ENCODE measurements at regions not wholly inside any gene's neighbourhood (a gene's known extent, or its start where the extent isn't known, plus 50 kb on each side); places are given as distances from the start of the nearest gene placed in this dataset.

GRCh38 chr4:17081179-17081578 lies 182.7 kb upstream of the LDB2 start:
- Mint-ChIP-seq H3K4me1 (no peaks in the 10 kb centered on the region), H3K4me3 (no peak overlapping the region), H3K27me3 (peaks cover 8% of the 10 kb centered on the region), H3K9me3 (no peaks in the 10 kb centered on the region), H3K27ac (no peak overlapping the region)
- ATAC-seq, result no peak
- DNase-seq, result no peak

GRCh38 chr4:17077105-17077504 lies 178.7 kb upstream of the LDB2 start:
- DNase-seq (no peak), ATAC-seq (no peak)
- H3K27ac Mint-ChIP-seq, result no peak overlapping the region
- H3K9me3 Mint-ChIP-seq, result no peaks in the 10 kb centered on the region
- H3K27me3 Mint-ChIP-seq, result peaks cover 8% of the 10 kb centered on the region
- no peaks in the 10 kb centered on the region for H3K4me1 Mint-ChIP-seq
- H3K4me3 Mint-ChIP-seq, result no peak overlapping the region

- Mint-ChIP-seq H3K4me1 (no peaks in the 10 kb centered on the region), H3K27ac (no peak overlapping the region), H3K4me3 (no peak overlapping the region), H3K27me3 (no peaks in the 10 kb centered on the region), H3K9me3 (no peaks in the 10 kb centered on the region)
- no peak for DNase-seq
- no peak for ATAC-seq
These were observed 174.0 kb upstream of the LDB2 start for GRCh38 chr4:17072483-17072882.

GRCh38 chr4:17068891-17069290 lies 170.4 kb upstream of the LDB2 start:
- no peaks in the 10 kb centered on the region for H3K9me3 Mint-ChIP-seq
- H3K4me1 Mint-ChIP-seq, result no peaks in the 10 kb centered on the region
- H3K4me3 Mint-ChIP-seq, result no peak overlapping the region
- no peak for DNase-seq
- H3K27ac Mint-ChIP-seq, result no peak overlapping the region
- ATAC-seq, result no peak
- H3K27me3 Mint-ChIP-seq, result no peaks in the 10 kb centered on the region

GRCh38 chr4:17068392-17068791 lies 169.9 kb upstream of the LDB2 start:
- no peak overlapping the region for H3K27ac Mint-ChIP-seq
- no peaks in the 10 kb centered on the region for H3K4me1 Mint-ChIP-seq
- no peaks in the 10 kb centered on the region for H3K9me3 Mint-ChIP-seq
- H3K27me3 Mint-ChIP-seq, result no peaks in the 10 kb centered on the region
- H3K4me3 Mint-ChIP-seq, result no peak overlapping the region
- DNase-seq, result no peak
- ATAC-seq, result no peak

- ATAC-seq, result no peak
- H3K4me1 Mint-ChIP-seq, result no peaks in the 10 kb centered on the region
- no peak overlapping the region for H3K4me3 Mint-ChIP-seq
These were observed 168.5 kb upstream of the LDB2 start for GRCh38 chr4:17066972-17067371.

GRCh38 chr4:17066236-17066635 lies 167.8 kb upstream of the LDB2 start:
- no peak overlapping the region for H3K4me3 Mint-ChIP-seq
- ATAC-seq (no peak), DNase-seq (no peak)
- no peaks in the 10 kb centered on the region for H3K9me3 Mint-ChIP-seq
- no peaks in the 10 kb centered on the region for H3K4me1 Mint-ChIP-seq
- no peaks in the 10 kb centered on the region for H3K27me3 Mint-ChIP-seq
- H3K27ac Mint-ChIP-seq, result no peak overlapping the region

More at GRCh38 chr4:17066972-17067371, 168.5 kb upstream of the LDB2 start:
- DNase-seq, result no peak
- no peak overlapping the region for H3K27ac Mint-ChIP-seq
- H3K27me3 Mint-ChIP-seq, result no peaks in the 10 kb centered on the region
- H3K9me3 Mint-ChIP-seq, result no peaks in the 10 kb centered on the region

- Mint-ChIP-seq H3K27ac (no peak overlapping the region), H3K4me3 (no peak overlapping the region), H3K9me3 (no peaks in the 10 kb centered on the region), H3K4me1 (no peaks in the 10 kb centered on the region), H3K27me3 (no peaks in the 10 kb centered on the region)
- DNase-seq (no peak), ATAC-seq (no peak)
These were observed 167.4 kb upstream of the LDB2 start for GRCh38 chr4:17065821-17066220.

- Mint-ChIP-seq H3K27ac (no peak overlapping the region), H3K27me3 (no peaks in the 10 kb centered on the region), H3K4me1 (no peaks in the 10 kb centered on the region), H3K9me3 (no peaks in the 10 kb centered on the region), H3K4me3 (no peak overlapping the region)
- ATAC-seq, result no peak
- no peak for DNase-seq
These were observed 166.5 kb upstream of the LDB2 start for GRCh38 chr4:17064959-17065358.

- H3K9me3 Mint-ChIP-seq, result no peaks in the 10 kb centered on the region
- H3K27me3 Mint-ChIP-seq, result no peaks in the 10 kb centered on the region
- ATAC-seq, result no peak
- DNase-seq, result no peak
- no peak overlapping the region for H3K4me3 Mint-ChIP-seq
- H3K4me1 Mint-ChIP-seq, result no peaks in the 10 kb centered on the region
- H3K27ac Mint-ChIP-seq, result no peak overlapping the region
These were observed 165.4 kb upstream of the LDB2 start for GRCh38 chr4:17063888-17064287.

- ATAC-seq (no peak), DNase-seq (no peak)
- H3K4me1 Mint-ChIP-seq, result no peaks in the 10 kb centered on the region
- peaks cover 0 to under 1% of the 10 kb centered on the region in 2 donors for H3K9me3 Mint-ChIP-seq
- H3K4me3 Mint-ChIP-seq, result no peak overlapping the region
- H3K27me3 Mint-ChIP-seq, result peaks cover 2% of the 10 kb centered on the region
- H3K27ac Mint-ChIP-seq, result no peak overlapping the region
These were observed 161.8 kb upstream of the LDB2 start for GRCh38 chr4:17060230-17060629.

- peaks cover 0 to 7% of the 10 kb centered on the region in 2 donors for H3K9me3 Mint-ChIP-seq
- no peaks in the 10 kb centered on the region for H3K4me1 Mint-ChIP-seq
These were observed 160.7 kb upstream of the LDB2 start for GRCh38 chr4:17058916-17059741.

GRCh38 chr4:17058536-17058915 lies 160.1 kb upstream of the LDB2 start:
- Mint-ChIP-seq H3K4me3 (no peak overlapping the region), H3K9me3 (peaks cover 0 to 7% of the 10 kb centered on the region in 2 donors), H3K27ac (no peak overlapping the region), H3K27me3 (peaks cover 13% of the 10 kb centered on the region), H3K4me1 (no peaks in the 10 kb centered on the region)
- no peak for ATAC-seq
- DNase-seq, result no peak

More at GRCh38 chr4:17058916-17059741, 160.7 kb upstream of the LDB2 start:
- ATAC-seq (no peak), DNase-seq (no peak)
- Mint-ChIP-seq H3K27me3 (peaks cover 13% of the 10 kb centered on the region), H3K4me3 (no peak overlapping the region), H3K27ac (no peak overlapping the region)

GRCh38 chr4:17057035-17057434 lies 158.6 kb upstream of the LDB2 start:
- no peak overlapping the region for H3K4me3 Mint-ChIP-seq
- peaks cover 0 to 13% of the 10 kb centered on the region in 2 donors for H3K9me3 Mint-ChIP-seq
- H3K27me3 Mint-ChIP-seq, result peaks cover 28% of the 10 kb centered on the region
- DNase-seq (no peak), ATAC-seq (no peak)
- no peak overlapping the region for H3K27ac Mint-ChIP-seq
- no peaks in the 10 kb centered on the region for H3K4me1 Mint-ChIP-seq

- peaks cover 32% of the 10 kb centered on the region for H3K27me3 Mint-ChIP-seq
- no peaks in the 10 kb centered on the region for H3K4me1 Mint-ChIP-seq
- DNase-seq (no peak), ATAC-seq (peak; percentile 9)
- H3K27ac Mint-ChIP-seq, result no peak overlapping the region
- peaks cover 0 to 13% of the 10 kb centered on the region in 2 donors for H3K9me3 Mint-ChIP-seq
- no peak overlapping the region for H3K4me3 Mint-ChIP-seq
These were observed 157.3 kb upstream of the LDB2 start for GRCh38 chr4:17055788-17056187.

GRCh38 chr4:17045866-17046265 lies 147.4 kb upstream of the LDB2 start:
- Mint-ChIP-seq H3K27me3 (peaks cover 7% of the 10 kb centered on the region), H3K4me3 (no peak overlapping the region), H3K27ac (no peak overlapping the region), H3K9me3 (peaks cover 0 to 8% of the 10 kb centered on the region in 2 donors), H3K4me1 (no peaks in the 10 kb centered on the region)
- DNase-seq (no peak), ATAC-seq (no peak)
